ENCODE measurements at regions not wholly inside any gene's neighbourhood (a gene's known extent, or its start where the extent isn't known, plus 50 kb on each side); places are given as distances from the start of the nearest gene placed in this dataset.

- TF ChIP-seq, protein P1, sequence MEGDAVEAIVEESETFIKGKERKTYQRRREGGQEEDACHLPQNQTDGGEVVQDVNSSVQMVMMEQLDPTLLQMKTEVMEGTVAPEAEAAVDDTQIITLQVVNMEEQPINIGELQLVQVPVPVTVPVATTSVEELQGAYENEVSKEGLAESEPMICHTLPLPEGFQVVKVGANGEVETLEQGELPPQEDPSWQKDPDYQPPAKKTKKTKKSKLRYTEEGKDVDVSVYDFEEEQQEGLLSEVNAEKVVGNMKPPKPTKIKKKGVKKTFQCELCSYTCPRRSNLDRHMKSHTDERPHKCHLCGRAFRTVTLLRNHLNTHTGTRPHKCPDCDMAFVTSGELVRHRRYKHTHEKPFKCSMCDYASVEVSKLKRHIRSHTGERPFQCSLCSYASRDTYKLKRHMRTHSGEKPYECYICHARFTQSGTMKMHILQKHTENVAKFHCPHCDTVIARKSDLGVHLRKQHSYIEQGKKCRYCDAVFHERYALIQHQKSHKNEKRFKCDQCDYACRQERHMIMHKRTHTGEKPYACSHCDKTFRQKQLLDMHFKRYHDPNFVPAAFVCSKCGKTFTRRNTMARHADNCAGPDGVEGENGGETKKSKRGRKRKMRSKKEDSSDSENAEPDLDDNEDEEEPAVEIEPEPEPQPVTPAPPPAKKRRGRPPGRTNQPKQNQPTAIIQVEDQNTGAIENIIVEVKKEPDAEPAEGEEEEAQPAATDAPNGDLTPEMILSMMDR (IDR thresholded peaks at IDR 0.05), result no peak
- TF ChIP-seq POLR2A (IDR thresholded peaks at IDR 0.05), result no peak
These were observed 104.5 kb upstream of the FAM20A start for GRCh38 chr17:68705714-68706076.

Data from adrenal gland (tissue), 5 donors.